ENCODE measurements at regions not wholly inside any gene's neighbourhood (a gene's known extent, or its start where the extent isn't known, plus 50 kb on each side); places are given as distances from the start of the nearest gene placed in this dataset.
A peak's percentile ranks its signal among the peaks of the same experiment; 100 is the strongest.

- TF ChIP-seq CTCF (conservative IDR thresholded peaks at IDR 0.05; ENCODE audit: control insufficient read depth, insufficient read depth, low read depth, low read length): no peak
- DNase-seq (ENCODE audit: low read depth): no peak
- no peak overlapping the region for H3K4me3 ChIP-seq (ENCODE audit: control insufficient read depth, low read depth, low read length)
Measured at GRCh38 chr3:116912116-116912515, 202.5 kb downstream of the TUSC7 start.

- DNase-seq (ENCODE audit: low read depth): no peak
- no peak overlapping the region for H3K4me3 ChIP-seq (ENCODE audit: control insufficient read depth, low read depth, low read length)
- TF ChIP-seq CTCF (conservative IDR thresholded peaks at IDR 0.05; ENCODE audit: control insufficient read depth, insufficient read depth, low read depth, low read length): no peak
Measured at GRCh38 chr3:116914004-116914403, 204.4 kb downstream of the TUSC7 start.

- DNase-seq (ENCODE audit: low read depth): no peak
- TF ChIP-seq CTCF (conservative IDR thresholded peaks at IDR 0.05; ENCODE audit: control insufficient read depth, insufficient read depth, low read depth, low read length): no peak
- no peak overlapping the region for H3K4me3 ChIP-seq (ENCODE audit: control insufficient read depth, low read depth, low read length)
Measured at GRCh38 chr3:116916836-116917235, 207.3 kb downstream of the TUSC7 start.

- H3K4me3 ChIP-seq (ENCODE audit: control insufficient read depth, low read depth, low read length): no peak overlapping the region
- DNase-seq (ENCODE audit: low read depth): peak; percentile 13
- no peak for TF ChIP-seq CTCF (conservative IDR thresholded peaks at IDR 0.05; ENCODE audit: control insufficient read depth, insufficient read depth, low read depth, low read length)
Measured at GRCh38 chr3:116920826-116921610, 211.4 kb downstream of the TUSC7 start.

GRCh38 chr3:116927918-116928317, 218.3 kb downstream of the TUSC7 start:
- TF ChIP-seq CTCF (conservative IDR thresholded peaks at IDR 0.05; ENCODE audit: control insufficient read depth, insufficient read depth, low read depth, low read length): no peak
- DNase-seq (ENCODE audit: low read depth): no peak
- H3K4me3 ChIP-seq (ENCODE audit: control insufficient read depth, low read depth, low read length): no peak overlapping the region

- H3K4me3 ChIP-seq (ENCODE audit: control insufficient read depth, low read depth, low read length): no peak overlapping the region
- no peak for TF ChIP-seq CTCF (conservative IDR thresholded peaks at IDR 0.05; ENCODE audit: control insufficient read depth, insufficient read depth, low read depth, low read length)
- DNase-seq (ENCODE audit: low read depth): peak; percentile 30
Measured at GRCh38 chr3:116929505-116930222, 220.1 kb downstream of the TUSC7 start.

Measured in fibroblast of mammary gland (primary cell).